GM08714 (cell line): ENCODE measurements at regions not wholly inside any gene's neighbourhood (a gene's known extent, or its start where the extent isn't known, plus 50 kb on each side); places are given as distances from the start of the nearest gene placed in this dataset.

Experiments used
- H3K4me3 ChIP-seq: fragments of 200-500 bp; sonication (Bioruptor generic); 2 replicates; pipeline ENCODE4 v1.5.1; 2014; ENCODE audit warnings: mild to moderate bottlenecking, low read length, inconsistent platforms
- ZNF274 ChIP-seq: IDR thresholded peaks from 2 replicates; pipeline ENCODE4 v1.6.1; 2012; ENCODE audit warnings: mild to moderate bottlenecking, low read depth, low read length

GRCh38 chr22:19574247-19574646 lies 50.0 kb upstream of the CLDN5 start:
- no peak overlapping the region for H3K4me3 ChIP-seq
- no peak for TF ChIP-seq ZNF274

GRCh38 chr22:19576460-19577421 lies 52.5 kb upstream of the CLDN5 start:
- H3K4me3 ChIP-seq = no peak overlapping the region
- TF ChIP-seq ZNF274 = no peak

- TF ChIP-seq ZNF274 = no peak
- H3K4me3 ChIP-seq = no peak overlapping the region
These were observed 53.3 kb upstream of the CLDN5 start for GRCh38 chr22:19577422-19577966.

DNA sequence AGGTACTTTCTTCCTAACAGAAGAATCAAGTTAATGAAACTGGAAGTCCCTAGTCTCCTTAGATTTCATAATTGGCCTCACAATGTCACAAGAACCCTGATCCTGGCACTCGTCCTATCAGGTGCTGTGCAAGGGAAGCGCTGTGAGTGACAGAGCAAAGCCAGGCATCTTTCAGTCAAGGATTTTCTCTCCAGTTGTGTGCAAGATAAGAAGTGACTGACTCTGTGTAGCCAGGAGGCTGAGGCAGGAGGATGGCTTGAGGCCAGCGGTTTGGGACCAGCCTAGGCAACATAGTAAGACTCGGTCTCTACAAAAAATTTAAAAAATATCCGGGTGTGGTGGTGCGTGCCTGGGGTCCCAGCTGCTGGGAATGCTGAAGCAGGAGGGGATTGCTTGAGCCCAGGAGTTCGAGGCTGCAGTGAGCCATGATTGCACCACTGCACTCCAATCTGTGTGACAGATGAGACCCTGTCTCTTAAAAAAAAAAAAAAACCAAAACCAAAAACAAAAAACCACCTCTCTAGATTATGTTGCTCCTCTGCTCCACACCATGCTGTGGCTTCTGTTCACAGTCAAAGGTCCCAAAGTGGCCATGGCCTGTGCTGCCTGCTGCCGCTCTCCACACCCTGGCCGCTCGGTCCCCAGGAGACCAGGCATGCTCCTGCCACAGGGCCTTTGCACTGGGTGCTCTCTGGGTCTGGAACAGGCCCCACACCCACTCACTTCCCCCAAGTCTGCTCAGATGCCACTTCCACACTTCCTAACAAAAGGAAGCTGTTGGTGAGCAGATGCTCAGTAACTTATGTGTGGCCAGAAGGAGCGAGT lies 54.2 kb upstream of the CLDN5 start:
- TF ChIP-seq ZNF274 = no peak
- no peak overlapping the region for H3K4me3 ChIP-seq

DNA sequence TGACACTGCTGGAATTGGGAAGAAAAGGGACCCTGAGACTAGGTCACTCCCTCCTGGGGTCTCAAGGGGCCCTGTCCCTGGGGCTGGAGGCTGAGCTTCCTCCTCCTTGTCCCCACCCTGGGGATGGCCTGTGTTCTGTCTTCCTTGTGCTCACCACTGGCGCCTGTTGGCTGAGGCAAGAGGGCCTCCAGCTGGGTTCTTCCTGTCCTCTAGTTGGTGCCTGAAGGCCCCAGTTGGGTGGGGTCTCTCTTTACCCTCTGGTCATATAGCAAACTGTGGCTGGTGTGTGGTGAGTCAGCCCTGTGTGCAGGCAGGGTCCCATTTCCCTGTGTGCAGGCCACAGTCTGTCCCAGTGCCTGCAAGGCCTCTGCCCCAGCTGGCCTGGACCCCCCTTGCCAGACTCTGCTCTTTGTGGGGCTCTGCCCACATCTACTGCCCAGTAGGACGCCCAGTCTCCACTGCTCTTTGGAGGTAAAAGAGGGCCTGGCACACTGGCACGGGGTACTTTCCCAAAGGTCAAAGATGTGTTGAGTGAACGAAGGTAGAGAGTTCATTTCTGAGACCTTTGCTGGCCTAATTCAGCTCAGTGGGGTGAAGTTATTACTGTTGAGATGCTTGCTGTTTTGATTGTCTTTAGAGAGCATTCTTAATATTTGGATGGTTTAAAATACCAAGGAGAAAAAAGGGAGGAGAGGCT lies 55.1 kb upstream of the CLDN5 start:
- H3K4me3 ChIP-seq = no peak overlapping the region
- TF ChIP-seq ZNF274 = no peak

DNA sequence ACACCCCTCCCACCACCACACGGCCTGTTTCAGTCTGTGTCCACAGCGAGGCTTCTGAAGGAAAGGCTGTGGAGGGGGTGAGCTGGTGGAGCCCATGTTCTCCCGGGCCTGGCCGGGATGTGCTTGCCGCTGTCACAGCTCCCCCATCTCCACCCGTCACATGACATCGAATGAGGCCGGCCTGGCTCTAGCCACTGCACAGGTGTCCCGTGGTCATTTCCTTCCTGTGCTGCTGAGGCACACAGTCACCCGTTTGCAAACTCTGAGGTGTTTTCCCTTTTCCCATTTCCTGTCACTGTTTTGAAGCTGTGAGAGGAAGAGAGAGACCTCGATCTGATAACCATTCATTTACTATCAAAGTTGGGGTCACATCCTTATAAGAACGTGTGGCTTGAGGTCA lies 55.7 kb upstream of the CLDN5 start:
- no peak overlapping the region for H3K4me3 ChIP-seq
- no peak for TF ChIP-seq ZNF274

GRCh38 chr22:19580291-19580890 lies 56.2 kb upstream of the CLDN5 start:
- no peak for TF ChIP-seq ZNF274
- H3K4me3 ChIP-seq = no peak overlapping the region

GRCh38 chr22:19582033-19582693 lies 58.0 kb upstream of the CLDN5 start:
- no peak for TF ChIP-seq ZNF274
- no peak overlapping the region for H3K4me3 ChIP-seq

GRCh38 chr22:19586922-19587684 lies 62.9 kb upstream of the CLDN5 start:
- no peak overlapping the region for H3K4me3 ChIP-seq
- no peak for TF ChIP-seq ZNF274

DNA sequence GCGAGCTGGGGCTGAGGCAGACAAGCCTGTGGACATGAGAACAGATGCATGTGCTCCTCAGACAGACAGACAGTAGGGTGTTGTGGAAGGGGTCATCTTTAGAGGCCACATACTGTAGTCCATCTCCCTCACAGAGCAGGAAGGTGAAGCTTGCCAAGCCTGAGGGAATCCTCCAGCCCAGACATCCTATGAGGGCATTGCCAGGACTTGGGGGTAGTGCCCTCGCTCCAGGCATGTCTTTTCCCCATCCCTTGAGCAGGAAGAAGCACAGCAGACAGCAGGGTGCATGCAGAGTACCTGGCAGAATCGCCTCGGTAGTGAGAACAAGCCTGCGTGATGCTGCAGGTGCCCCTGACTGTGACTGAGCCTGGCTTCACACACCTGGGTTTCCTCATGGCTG lies 66.5 kb upstream of the CLDN5 start:
- no peak for TF ChIP-seq ZNF274
- no peak overlapping the region for H3K4me3 ChIP-seq

DNA sequence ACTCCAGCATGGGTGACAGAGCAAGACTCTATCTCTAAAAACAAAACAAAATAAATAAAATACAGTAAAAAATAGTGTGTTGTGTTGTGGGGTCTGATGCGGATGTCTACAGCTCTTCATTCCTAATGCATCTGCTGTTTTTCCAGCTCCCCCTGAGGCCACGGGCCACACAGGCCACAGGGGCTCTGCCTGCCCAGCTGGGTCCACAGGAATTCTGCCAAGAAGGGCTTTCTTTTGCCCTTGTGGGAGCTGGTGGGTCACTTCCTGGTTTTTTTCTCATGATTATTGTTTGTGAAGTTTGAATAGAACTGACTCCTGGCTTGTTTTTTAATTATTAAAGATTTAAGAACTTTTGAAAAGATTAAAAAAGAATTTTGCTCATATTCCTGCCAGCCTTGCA lies 67.4 kb upstream of the CLDN5 start:
- no peak overlapping the region for H3K4me3 ChIP-seq
- TF ChIP-seq ZNF274 = no peak

DNA sequence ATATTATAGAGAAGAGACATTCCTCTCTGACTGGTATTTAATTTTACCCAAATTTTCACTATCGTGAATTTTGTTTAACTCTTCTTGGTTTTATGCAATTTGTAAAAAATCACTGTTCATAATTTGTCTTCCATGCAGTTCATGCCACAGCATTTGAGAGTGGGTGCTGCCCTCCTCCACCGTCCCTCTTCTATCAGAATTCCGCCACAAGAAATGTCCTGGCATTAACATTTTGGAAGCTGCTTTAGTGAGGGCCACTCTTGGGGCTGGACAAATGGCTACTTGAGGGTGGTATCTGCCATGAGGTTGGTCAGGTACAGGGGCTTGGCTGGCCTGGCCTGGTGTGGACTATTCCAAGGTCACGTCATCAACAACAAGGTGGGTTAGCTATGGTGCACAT lies 68.3 kb upstream of the CLDN5 start:
- TF ChIP-seq ZNF274 = no peak
- no peak overlapping the region for H3K4me3 ChIP-seq
